GM12878 (cell line): ENCODE measurements at regions not wholly inside any gene's neighbourhood (a gene's known extent, or its start where the extent isn't known, plus 50 kb on each side); places are given as distances from the start of the nearest gene placed in this dataset.

Experiments
- ATF7 ChIP-seq: fragments of 450-650 bp; IDR thresholded peaks from 2 replicates; pipeline ENCODE4 v1.6.1; 2016; ENCODE audit warnings: low read depth, mild to moderate bottlenecking
- BCLAF1 ChIP-seq: fragments of 450-650 bp; IDR thresholded peaks from 2 replicates; pipeline ENCODE4 v1.6.1; 2017; ENCODE audit warnings: antibody characterized with exemption, mild to moderate bottlenecking, moderate library complexity
- E2F8 ChIP-seq: fragments of 450-650 bp; IDR thresholded peaks from 2 replicates; pipeline ENCODE4 v1.6.1; 2018; ENCODE audit warnings: mild to moderate bottlenecking, low read depth, moderate library complexity; ENCODE audit not compliant: partially characterized antibody
- FOS ChIP-seq: IDR thresholded peaks from 3 replicates; pipeline ENCODE4 v1.6.1; 2011; ENCODE audit warnings: borderline replicate concordance; ENCODE audit not compliant: insufficient read length; ENCODE audit errors: extremely low read depth
- FOXM1 ChIP-seq: IDR thresholded peaks from 2 replicates; pipeline ENCODE4 v1.6.1; 2012; ENCODE audit warnings: low read depth, mild to moderate bottlenecking, inconsistent platforms, low read length, moderate library complexity
- MYC ChIP-seq: IDR thresholded peaks from 2 replicates; pipeline ENCODE4 v1.6.1; 2011; ENCODE audit warnings: mild to moderate bottlenecking, low read length, moderate library complexity, inconsistent platforms; ENCODE audit not compliant: insufficient read depth, insufficient replicate concordance, insufficient read length, severe bottlenecking
- NFXL1 ChIP-seq: fragments of 450-650 bp; IDR thresholded peaks from 2 replicates; pipeline ENCODE4 v1.6.1; 2017; ENCODE audit warnings: antibody characterized with exemption, mild to moderate bottlenecking, borderline replicate concordance
- NR2C2 ChIP-seq: IDR thresholded peaks from 2 replicates; pipeline ENCODE4 v1.6.1; 2011; ENCODE audit warnings: borderline replicate concordance, low read depth; ENCODE audit not compliant: control insufficient read depth, insufficient read length
- STAT3 ChIP-seq: IDR thresholded peaks from 2 replicates; pipeline ENCODE4 v1.6.1; 2011; ENCODE audit warnings: low read depth, low read length, improper control_type of control experiment
- TBL1XR1 ChIP-seq: IDR thresholded peaks from 2 replicates; pipeline ENCODE4 v1.6.1; 2012; ENCODE audit warnings: low read depth, low read length, improper control_type of control experiment
- TCF7 ChIP-seq: IDR thresholded peaks from 2 replicates; pipeline ENCODE4 v1.6.1; 2014; ENCODE audit warnings: antibody characterized with exemption, borderline replicate concordance
- ZNF384 ChIP-seq: IDR thresholded peaks from 2 replicates; pipeline ENCODE4 v1.6.1; 2012; ENCODE audit warnings: low read depth, mild to moderate bottlenecking, low read length, improper control_type of control experiment, borderline replicate concordance

DNA sequence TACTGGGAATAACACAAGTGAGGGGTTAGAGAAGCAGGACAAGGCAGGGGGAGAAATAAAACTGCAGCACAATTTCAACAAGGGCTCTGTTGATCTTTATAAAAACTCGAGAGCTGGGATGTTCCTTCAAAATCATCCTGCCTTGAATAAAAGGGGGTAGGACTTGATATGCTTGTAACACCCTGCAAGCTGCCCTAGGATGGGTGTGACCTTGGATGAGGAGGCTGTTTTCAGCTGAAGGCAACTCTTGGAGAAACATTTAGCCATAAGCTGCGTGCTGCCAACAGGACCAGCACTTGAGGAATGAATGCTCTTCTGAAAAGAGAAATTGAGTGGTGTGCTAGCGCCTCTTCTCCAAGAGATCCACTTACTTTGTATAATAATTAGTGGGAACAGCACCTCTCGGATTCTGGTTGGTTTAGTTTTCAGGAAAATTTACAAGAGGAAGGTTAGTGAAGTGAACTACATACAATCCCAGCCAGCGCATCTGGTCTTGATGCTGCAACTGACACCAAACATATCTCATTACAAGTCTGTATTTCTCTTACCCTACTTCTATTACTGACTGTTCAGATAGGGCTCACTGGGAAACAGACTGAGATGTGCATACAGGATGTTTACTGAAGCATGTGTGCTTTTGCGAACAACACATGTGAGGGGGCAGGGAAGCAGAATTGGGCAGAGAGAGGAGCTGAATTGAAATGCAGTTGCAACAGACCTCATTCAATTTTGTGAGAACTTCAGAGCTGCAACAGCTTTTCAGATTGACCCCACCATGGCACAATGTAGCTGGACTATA is 643.0 kb upstream of the GOLIM4 start (continued):
- TF ChIP-seq BCLAF1: no peak
- TF ChIP-seq MYC: no peak
- TF ChIP-seq FOS: no peak
- no peak for TF ChIP-seq TCF7
- no peak for TF ChIP-seq E2F8
- TF ChIP-seq NR2C2: no peak
- TF ChIP-seq STAT3: no peak
- no peak for TF ChIP-seq ZNF384
- no peak for TF ChIP-seq ATF7
- TF ChIP-seq FOXM1: no peak
- TF ChIP-seq TBL1XR1: no peak
- no peak for TF ChIP-seq NFXL1
